ENCODE measurements at regions not wholly inside any gene's neighbourhood (a gene's known extent, or its start where the extent isn't known, plus 50 kb on each side); places are given as distances from the start of the nearest gene placed in this dataset.

DNA sequence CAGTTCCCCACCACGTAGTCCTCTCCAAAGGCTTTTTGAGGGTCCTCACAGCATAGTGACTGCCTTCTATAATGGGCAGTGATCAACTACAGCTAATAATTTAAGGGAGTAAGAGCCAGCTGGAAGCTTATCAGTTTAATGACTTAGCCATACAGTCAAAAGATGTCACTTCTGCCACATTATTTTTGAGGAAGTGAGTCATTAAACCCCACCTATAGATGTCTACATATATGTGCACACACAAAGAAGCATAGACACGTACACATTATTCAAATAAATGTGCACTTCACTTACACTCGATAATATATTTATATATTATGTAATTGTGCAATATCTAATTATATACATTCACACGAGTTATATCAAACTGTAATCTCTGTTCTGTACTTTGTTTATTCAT is 1704.7 kb downstream of the KCNT2 start:
- Histone ChIP-seq H3K4me3 (ENCODE audit: low read length) (no peak overlapping the region), H3K27me3 (ENCODE audit: control insufficient read depth, insufficient read depth, low read length) (no peaks in the 10 kb centered on the region), H3K9me3 (ENCODE audit: control insufficient read depth, insufficient read depth, low read length) (no peaks in the 10 kb centered on the region), H3K4me1 (ENCODE audit: control insufficient read depth, insufficient read depth, low read length) (no peaks in the 10 kb centered on the region), H3K27ac (ENCODE audit: low read length) (no peak overlapping the region), H3K36me3 (ENCODE audit: control insufficient read depth, insufficient read depth, low read length) (no peaks in the 10 kb centered on the region)
- TF ChIP-seq, protein P1, sequence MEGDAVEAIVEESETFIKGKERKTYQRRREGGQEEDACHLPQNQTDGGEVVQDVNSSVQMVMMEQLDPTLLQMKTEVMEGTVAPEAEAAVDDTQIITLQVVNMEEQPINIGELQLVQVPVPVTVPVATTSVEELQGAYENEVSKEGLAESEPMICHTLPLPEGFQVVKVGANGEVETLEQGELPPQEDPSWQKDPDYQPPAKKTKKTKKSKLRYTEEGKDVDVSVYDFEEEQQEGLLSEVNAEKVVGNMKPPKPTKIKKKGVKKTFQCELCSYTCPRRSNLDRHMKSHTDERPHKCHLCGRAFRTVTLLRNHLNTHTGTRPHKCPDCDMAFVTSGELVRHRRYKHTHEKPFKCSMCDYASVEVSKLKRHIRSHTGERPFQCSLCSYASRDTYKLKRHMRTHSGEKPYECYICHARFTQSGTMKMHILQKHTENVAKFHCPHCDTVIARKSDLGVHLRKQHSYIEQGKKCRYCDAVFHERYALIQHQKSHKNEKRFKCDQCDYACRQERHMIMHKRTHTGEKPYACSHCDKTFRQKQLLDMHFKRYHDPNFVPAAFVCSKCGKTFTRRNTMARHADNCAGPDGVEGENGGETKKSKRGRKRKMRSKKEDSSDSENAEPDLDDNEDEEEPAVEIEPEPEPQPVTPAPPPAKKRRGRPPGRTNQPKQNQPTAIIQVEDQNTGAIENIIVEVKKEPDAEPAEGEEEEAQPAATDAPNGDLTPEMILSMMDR (IDR thresholded peaks at IDR 0.05): no peak
- peaks cover 6 to 8% of the 10 kb centered on the region in 2 donors for H3K9me3 Mint-ChIP-seq
- H3K36me3 Mint-ChIP-seq: no peaks in the 10 kb centered on the region
- intact Hi-C loops (cut with micrococcal nuclease): no loop called here
- no peak overlapping the region for H3K27ac Mint-ChIP-seq
- no peaks in the 10 kb centered on the region for H3K4me1 Mint-ChIP-seq
- H3K27me3 Mint-ChIP-seq (ENCODE audit: low read depth in 2 of 2): no peaks in the 10 kb centered on the region
- ATAC-seq: no peak
- WGBS (ENCODE audit: insufficient coverage): 90% methylated on average over 1 of the region's 4 CpGs
- DNase-seq: no peak
- no peak overlapping the region for H3K4me3 Mint-ChIP-seq

DNA sequence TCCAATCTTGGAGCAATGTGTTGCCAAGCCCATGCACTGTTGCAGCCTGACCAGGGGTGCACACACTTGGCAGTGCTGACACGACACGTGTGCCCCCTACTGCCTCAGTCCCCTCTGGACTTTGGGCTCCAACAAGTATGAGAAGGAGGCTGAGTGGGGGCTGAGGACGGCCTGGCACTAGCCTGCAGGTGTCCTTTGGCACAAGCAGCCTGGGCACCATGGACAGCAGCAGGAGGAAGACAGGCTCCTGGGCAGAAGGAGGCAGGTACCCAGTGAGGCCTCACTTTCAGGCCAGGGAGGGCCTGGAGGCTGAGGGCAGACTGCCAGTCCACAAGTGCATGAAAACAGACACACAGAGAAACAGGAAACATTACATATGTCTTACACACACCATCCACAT is 1702.9 kb upstream of the B3GALT2 start:
- H3K27ac ChIP-seq (ENCODE audit: low read length): no peak overlapping the region
- DNase-seq (no peak), ATAC-seq (no peak)
- Mint-ChIP-seq H3K4me3 (no peak overlapping the region), H3K4me1 (no peaks in the 10 kb centered on the region), H3K36me3 (peaks cover 15% of the 10 kb centered on the region), H3K27me3 (ENCODE audit: low read depth in 2 of 2) (no peaks in the 10 kb centered on the region), H3K9me3 (peaks cover 8 to 16% of the 10 kb centered on the region in 2 donors), H3K27ac (no peak overlapping the region)
- TF ChIP-seq, protein P1 (IDR thresholded peaks at IDR 0.05): no peak
- WGBS (ENCODE audit: insufficient coverage): 70% methylated on average over 3 of the region's 3 CpGs
- H3K9me3 ChIP-seq (ENCODE audit: control insufficient read depth, insufficient read depth, low read length): peaks cover 2% of the 10 kb centered on the region
- H3K27me3 ChIP-seq (ENCODE audit: control insufficient read depth, insufficient read depth, low read length): no peaks in the 10 kb centered on the region
- no peaks in the 10 kb centered on the region for H3K36me3 ChIP-seq (ENCODE audit: control insufficient read depth, insufficient read depth, low read length)
- H3K4me3 ChIP-seq (ENCODE audit: low read length): no peak overlapping the region
- intact Hi-C loops (cut with micrococcal nuclease): no loop called here
- no peaks in the 10 kb centered on the region for H3K4me1 ChIP-seq (ENCODE audit: control insufficient read depth, insufficient read depth, low read length)

DNA sequence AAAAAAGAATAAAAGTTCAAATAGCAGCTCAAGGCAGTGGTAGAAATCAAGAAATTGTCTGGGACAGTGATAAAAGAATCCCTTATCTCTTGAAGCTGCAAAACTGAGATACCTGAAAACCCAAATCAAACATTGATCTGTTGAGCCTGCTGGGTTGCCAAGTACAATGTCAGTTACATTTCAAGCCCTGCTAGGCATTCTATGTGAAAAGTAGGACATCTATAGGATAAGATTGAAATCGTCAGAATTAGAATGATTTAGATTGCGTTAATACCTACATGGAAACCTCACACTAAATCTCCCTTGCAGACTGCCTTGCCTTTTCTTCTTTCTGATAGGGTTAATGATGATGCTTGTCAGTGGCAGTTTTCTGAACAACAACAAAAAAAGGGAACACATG is 1684.4 kb upstream of the B3GALT2 start:
- no peaks in the 10 kb centered on the region for H3K36me3 ChIP-seq (ENCODE audit: control insufficient read depth, insufficient read depth, low read length)
- no peaks in the 10 kb centered on the region for H3K27me3 Mint-ChIP-seq (ENCODE audit: low read depth in 2 of 2)
- H3K4me3 Mint-ChIP-seq: no peak overlapping the region
- H3K27me3 ChIP-seq (ENCODE audit: control insufficient read depth, insufficient read depth, low read length): no peaks in the 10 kb centered on the region
- TF ChIP-seq, protein P1 (IDR thresholded peaks at IDR 0.05): no peak
- H3K4me1 Mint-ChIP-seq: no peaks in the 10 kb centered on the region
- ATAC-seq (no peak), DNase-seq (no peak)
- H3K27ac ChIP-seq (ENCODE audit: low read length): no peak overlapping the region
- no peak overlapping the region for H3K27ac Mint-ChIP-seq
- H3K36me3 Mint-ChIP-seq: peaks cover 7% of the 10 kb centered on the region
- H3K4me1 ChIP-seq (ENCODE audit: control insufficient read depth, insufficient read depth, low read length): no peaks in the 10 kb centered on the region
- intact Hi-C loops (cut with micrococcal nuclease): no loop called here
- no peaks in the 10 kb centered on the region for H3K9me3 ChIP-seq (ENCODE audit: control insufficient read depth, insufficient read depth, low read length)
- no peak overlapping the region for H3K4me3 ChIP-seq (ENCODE audit: low read length)
- WGBS (ENCODE audit: insufficient coverage): no CpG with 5 or more reads among the region's 2 CpGs
- H3K9me3 Mint-ChIP-seq: peaks cover 16 to 20% of the 10 kb centered on the region in 2 donors

DNA sequence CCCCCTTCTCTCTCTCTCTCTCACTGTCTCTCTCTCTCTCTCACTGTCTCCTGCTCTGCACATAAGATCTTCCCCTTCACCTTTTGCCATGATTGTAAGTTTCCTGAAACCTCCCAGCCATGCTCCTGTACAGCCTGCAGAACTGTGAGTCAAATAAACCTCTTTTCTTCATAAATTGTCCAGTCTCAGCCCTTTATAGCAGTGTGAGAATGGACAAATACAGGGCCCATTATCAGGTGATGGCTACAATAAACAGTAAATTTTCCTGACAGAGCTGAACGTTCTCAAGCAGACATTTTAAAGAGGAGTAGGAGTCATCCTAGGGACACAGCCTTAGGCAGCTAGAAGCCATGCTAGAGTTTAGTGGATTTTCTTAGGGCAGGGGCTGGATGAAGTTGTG is 1679.7 kb upstream of the B3GALT2 start:
- 43% methylated on average over 1 of the region's 1 CpG for WGBS (ENCODE audit: insufficient coverage)
- Histone ChIP-seq H3K36me3 (ENCODE audit: control insufficient read depth, insufficient read depth, low read length) (no peaks in the 10 kb centered on the region), H3K27ac (ENCODE audit: low read length) (no peak overlapping the region), H3K9me3 (ENCODE audit: control insufficient read depth, insufficient read depth, low read length) (no peaks in the 10 kb centered on the region), H3K4me1 (ENCODE audit: control insufficient read depth, insufficient read depth, low read length) (no peaks in the 10 kb centered on the region), H3K27me3 (ENCODE audit: control insufficient read depth, insufficient read depth, low read length) (no peaks in the 10 kb centered on the region), H3K4me3 (ENCODE audit: low read length) (no peak overlapping the region)
- H3K27ac Mint-ChIP-seq: no peak overlapping the region
- H3K9me3 Mint-ChIP-seq: peaks cover 13 to 15% of the 10 kb centered on the region in 2 donors
- ATAC-seq: no peak
- no peak for DNase-seq
- no peaks in the 10 kb centered on the region for H3K4me1 Mint-ChIP-seq
- no peaks in the 10 kb centered on the region for H3K36me3 Mint-ChIP-seq
- intact Hi-C loops (cut with micrococcal nuclease): no loop called here
- TF ChIP-seq, protein P1 (IDR thresholded peaks at IDR 0.05): no peak
- no peak overlapping the region for H3K4me3 Mint-ChIP-seq
- no peaks in the 10 kb centered on the region for H3K27me3 Mint-ChIP-seq (ENCODE audit: low read depth in 2 of 2)

Measured in natural killer cell (primary cell).